SK-N-SH treated with all-trans-retinoic acid at 6 μM for 48 hours (cell line): ENCODE measurements at regions not wholly inside any gene's neighbourhood (a gene's known extent, or its start where the extent isn't known, plus 50 kb on each side); places are given as distances from the start of the nearest gene placed in this dataset.

Experiments
- ATAC-seq: fragments of 200-7000 bp; cut with Tn5 transposase; 3 replicates; pipeline ENCODE4 v1.9.1; 2020; ENCODE audit warnings: mild to moderate bottlenecking, moderate library complexity
- ARNTL ChIP-seq: fragments of 450-650 bp; formaldehyde crosslinking; IDR thresholded peaks from 2 replicates; pipeline ENCODE4 v1.5.0; 2020; ENCODE audit warnings: low read depth, mild to moderate bottlenecking, moderate library complexity, borderline replicate concordance
- BACH2 ChIP-seq: fragments of 250-450 bp; sonication (Bioruptor Pico); IDR thresholded peaks from 2 replicates; pipeline ENCODE4 v1.9.0; 2021; ENCODE audit warnings: mild to moderate bottlenecking, borderline replicate concordance
- ESRRG ChIP-seq: fragments of 250-450 bp; sonication (Bioruptor Pico); IDR thresholded peaks from 2 replicates; pipeline ENCODE4 v1.6.1; 2021; ENCODE audit warnings: mild to moderate bottlenecking
- GLIS3 ChIP-seq: fragments of 250-450 bp; sonication (Bioruptor Pico); IDR thresholded peaks from 2 replicates; pipeline ENCODE4 v1.5.0; 2020; ENCODE audit warnings: mild to moderate bottlenecking, moderate library complexity
- OSR1 ChIP-seq: fragments of 250-450 bp; sonication (Bioruptor Pico); IDR thresholded peaks from 2 replicates; pipeline ENCODE4 v1.8.0; 2022; ENCODE audit warnings: moderate library complexity, mild to moderate bottlenecking, inconsistent platforms
- PATZ1 ChIP-seq: fragments of 250-450 bp; sonication (Bioruptor Pico); IDR thresholded peaks from 2 replicates; pipeline ENCODE4 v1.8.0; 2020; ENCODE audit warnings: mild to moderate bottlenecking, moderate library complexity, borderline replicate concordance
- PPARA ChIP-seq: fragments of 250-450 bp; sonication (Bioruptor Pico); IDR thresholded peaks from 2 replicates; pipeline ENCODE4 v1.5.0; 2020; ENCODE audit warnings: mild to moderate bottlenecking, borderline replicate concordance
- RARB ChIP-seq: fragments of 250-450 bp; sonication (Bioruptor Pico); IDR thresholded peaks from 2 replicates; pipeline ENCODE4 v1.8.0; 2021; ENCODE audit warnings: mild to moderate bottlenecking, moderate library complexity
- SNAI2 ChIP-seq: fragments of 250-450 bp; sonication (Bioruptor Pico); IDR thresholded peaks from 2 replicates; pipeline ENCODE4 v1.5.0; 2020; ENCODE audit warnings: mild to moderate bottlenecking, moderate library complexity
- TCF4 ChIP-seq: fragments of 250-450 bp; sonication (Bioruptor Pico); IDR thresholded peaks from 2 replicates; pipeline ENCODE4 v1.8.0; 2021; ENCODE audit warnings: mild to moderate bottlenecking, moderate library complexity, borderline replicate concordance
- TOX ChIP-seq: fragments of 250-450 bp; sonication (Bioruptor Pico); IDR thresholded peaks from 2 replicates; pipeline ENCODE4 v1.8.0; 2021; ENCODE audit warnings: mild to moderate bottlenecking, moderate library complexity, borderline replicate concordance
- ZC3H10 ChIP-seq: fragments of 250-450 bp; sonication (Bioruptor Pico); IDR thresholded peaks from 2 replicates; pipeline ENCODE4 v1.5.1; 2021; ENCODE audit warnings: mild to moderate bottlenecking, moderate library complexity
- ZFP3 ChIP-seq: fragments of 250-450 bp; sonication (Bioruptor Pico); IDR thresholded peaks from 2 replicates; pipeline ENCODE4 v1.5.0; 2020; ENCODE audit warnings: mild to moderate bottlenecking, moderate library complexity
- ZFP30 ChIP-seq: fragments of 450-650 bp; formaldehyde crosslinking; IDR thresholded peaks from 2 replicates; pipeline ENCODE4 v1.5.0; 2022; ENCODE audit warnings: mild to moderate bottlenecking, moderate library complexity
- ZNF565 ChIP-seq: fragments of 450-650 bp; formaldehyde crosslinking; conservative IDR thresholded peaks from 2 replicates; pipeline ENCODE4 v1.5.0; 2020; ENCODE audit warnings: low read depth, mild to moderate bottlenecking, moderate library complexity
- ZNF70 ChIP-seq: fragments of 450-650 bp; formaldehyde crosslinking; IDR thresholded peaks from 2 replicates; pipeline ENCODE4 v1.5.0; 2020; ENCODE audit warnings: mild to moderate bottlenecking, moderate library complexity
- ZNF8 ChIP-seq: fragments of 450-650 bp; formaldehyde crosslinking; IDR thresholded peaks from 2 replicates; pipeline ENCODE4 v1.5.0; 2020; ENCODE audit warnings: mild to moderate bottlenecking, moderate library complexity
- TF ChIP-seq, protein P1 (sequence below): fragments of 250-450 bp; sonication (Bioruptor Pico); IDR thresholded peaks from 2 replicates; pipeline ENCODE4 v1.8.0; 2021; ENCODE audit warnings: low read depth, mild to moderate bottlenecking, moderate library complexity, borderline replicate concordance
- TF ChIP-seq, protein P2 (sequence below): fragments of 250-450 bp; sonication (Bioruptor Pico); IDR thresholded peaks from 2 replicates; pipeline ENCODE4 v1.5.1; 2020; ENCODE audit warnings: low read depth, mild to moderate bottlenecking, moderate library complexity
- TF ChIP-seq, protein P3 (sequence below): fragments of 250-450 bp; sonication (Bioruptor Pico); IDR thresholded peaks from 2 replicates; pipeline ENCODE4 v1.5.1; 2021; ENCODE audit warnings: mild to moderate bottlenecking, moderate library complexity

DNA sequence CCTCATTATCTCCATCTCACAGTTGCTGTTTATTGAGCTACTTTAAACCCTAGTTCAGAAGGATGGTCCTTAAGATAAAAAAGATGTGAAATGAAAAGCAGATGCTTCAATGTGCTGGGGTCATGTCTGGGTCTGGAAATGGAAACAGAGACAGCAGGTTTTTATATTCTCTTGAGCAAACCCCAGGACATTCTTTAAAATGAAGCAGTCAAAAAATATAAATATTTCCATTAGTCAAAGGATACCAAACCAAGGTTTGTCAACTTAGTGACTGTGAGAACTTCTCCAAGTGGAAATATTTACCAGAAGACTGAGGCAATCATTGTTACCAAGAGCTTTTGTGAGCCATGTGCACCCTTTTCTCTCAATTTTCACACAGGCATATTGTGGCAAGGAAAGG, 102.5 kb upstream of the DIO2 start:
- no peak for TF ChIP-seq TOX (CRISPR knock-in tag)
- TF ChIP-seq ARNTL (CRISPR knock-in tag) = no peak
- TF ChIP-seq, protein P1, sequence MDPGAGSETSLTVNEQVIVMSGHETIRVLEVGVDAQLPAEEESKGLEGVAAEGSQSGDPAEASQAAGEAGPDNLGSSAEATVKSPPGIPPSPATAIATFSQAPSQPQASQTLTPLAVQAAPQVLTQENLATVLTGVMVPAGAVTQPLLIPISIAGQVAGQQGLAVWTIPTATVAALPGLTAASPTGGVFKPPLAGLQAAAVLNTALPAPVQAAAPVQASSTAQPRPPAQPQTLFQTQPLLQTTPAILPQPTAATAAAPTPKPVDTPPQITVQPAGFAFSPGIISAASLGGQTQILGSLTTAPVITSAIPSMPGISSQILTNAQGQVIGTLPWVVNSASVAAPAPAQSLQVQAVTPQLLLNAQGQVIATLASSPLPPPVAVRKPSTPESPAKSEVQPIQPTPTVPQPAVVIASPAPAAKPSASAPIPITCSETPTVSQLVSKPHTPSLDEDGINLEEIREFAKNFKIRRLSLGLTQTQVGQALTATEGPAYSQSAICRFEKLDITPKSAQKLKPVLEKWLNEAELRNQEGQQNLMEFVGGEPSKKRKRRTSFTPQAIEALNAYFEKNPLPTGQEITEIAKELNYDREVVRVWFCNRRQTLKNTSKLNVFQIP (CRISPR knock-in tag) = no peak
- no peak for TF ChIP-seq PATZ1 (CRISPR knock-in tag)
- TF ChIP-seq ZNF8 = no peak
- no peak for TF ChIP-seq ZFP3
- TF ChIP-seq RARB = no peak
- TF ChIP-seq ZNF565 (CRISPR knock-in tag) = no peak
- TF ChIP-seq, protein P2, sequence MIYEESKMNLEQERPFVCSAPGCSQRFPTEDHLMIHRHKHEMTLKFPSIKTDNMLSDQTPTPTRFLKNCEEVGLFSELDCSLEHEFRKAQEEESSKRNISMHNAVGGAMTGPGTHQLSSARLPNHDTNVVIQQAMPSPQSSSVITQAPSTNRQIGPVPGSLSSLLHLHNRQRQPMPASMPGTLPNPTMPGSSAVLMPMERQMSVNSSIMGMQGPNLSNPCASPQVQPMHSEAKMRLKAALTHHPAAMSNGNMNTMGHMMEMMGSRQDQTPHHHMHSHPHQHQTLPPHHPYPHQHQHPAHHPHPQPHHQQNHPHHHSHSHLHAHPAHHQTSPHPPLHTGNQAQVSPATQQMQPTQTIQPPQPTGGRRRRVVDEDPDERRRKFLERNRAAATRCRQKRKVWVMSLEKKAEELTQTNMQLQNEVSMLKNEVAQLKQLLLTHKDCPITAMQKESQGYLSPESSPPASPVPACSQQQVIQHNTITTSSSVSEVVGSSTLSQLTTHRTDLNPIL (CRISPR knock-in tag) = no peak
- TF ChIP-seq TCF4 = no peak
- no peak for TF ChIP-seq OSR1 (CRISPR knock-in tag)
- TF ChIP-seq ZFP30 (CRISPR knock-in tag) = no peak
- TF ChIP-seq BACH2 = no peak
- no peak for TF ChIP-seq ZNF70
- TF ChIP-seq ZC3H10 (CRISPR knock-in tag) = no peak
- ATAC-seq = peak; percentile 30; the same call in 2 of the 3 replicates

DNA sequence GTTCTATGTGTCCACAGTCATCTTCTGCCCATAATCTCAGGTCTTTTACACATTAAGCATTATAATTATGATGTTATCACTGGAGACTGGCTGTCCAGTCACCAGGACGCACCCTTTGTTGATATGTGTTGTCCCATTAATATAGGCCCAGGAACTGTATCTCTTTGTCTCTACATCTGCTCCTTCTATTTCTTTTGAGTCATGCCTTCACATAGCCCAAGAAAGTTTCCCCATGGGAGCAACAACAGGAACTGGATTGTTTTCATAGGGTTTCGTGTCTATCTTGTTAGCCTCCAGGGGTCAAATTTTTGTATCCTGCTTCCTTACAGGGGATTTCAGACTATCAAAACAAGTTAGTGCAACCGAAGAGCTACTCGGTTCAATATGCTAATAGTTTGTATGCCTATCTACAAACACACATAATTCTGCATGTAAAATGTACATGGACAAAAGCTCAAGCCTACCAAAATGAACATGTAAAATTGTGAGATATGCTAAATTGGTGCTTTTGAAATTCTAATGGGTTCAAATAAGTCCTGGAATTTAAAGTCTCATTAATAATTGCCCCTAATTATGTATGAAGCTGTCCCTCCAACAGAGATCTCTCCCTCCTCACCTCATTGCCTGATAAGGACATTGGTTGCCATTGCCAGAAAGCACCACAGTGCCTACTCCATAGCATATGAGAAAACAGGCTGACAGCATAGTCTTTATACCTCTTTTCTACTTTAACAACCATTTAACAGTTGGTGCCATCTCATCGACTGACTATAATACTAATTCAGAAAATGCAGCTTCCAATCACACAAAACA, 99.8 kb upstream of the DIO2 start:
- ATAC-seq = no peak
- TF ChIP-seq, protein P3, sequence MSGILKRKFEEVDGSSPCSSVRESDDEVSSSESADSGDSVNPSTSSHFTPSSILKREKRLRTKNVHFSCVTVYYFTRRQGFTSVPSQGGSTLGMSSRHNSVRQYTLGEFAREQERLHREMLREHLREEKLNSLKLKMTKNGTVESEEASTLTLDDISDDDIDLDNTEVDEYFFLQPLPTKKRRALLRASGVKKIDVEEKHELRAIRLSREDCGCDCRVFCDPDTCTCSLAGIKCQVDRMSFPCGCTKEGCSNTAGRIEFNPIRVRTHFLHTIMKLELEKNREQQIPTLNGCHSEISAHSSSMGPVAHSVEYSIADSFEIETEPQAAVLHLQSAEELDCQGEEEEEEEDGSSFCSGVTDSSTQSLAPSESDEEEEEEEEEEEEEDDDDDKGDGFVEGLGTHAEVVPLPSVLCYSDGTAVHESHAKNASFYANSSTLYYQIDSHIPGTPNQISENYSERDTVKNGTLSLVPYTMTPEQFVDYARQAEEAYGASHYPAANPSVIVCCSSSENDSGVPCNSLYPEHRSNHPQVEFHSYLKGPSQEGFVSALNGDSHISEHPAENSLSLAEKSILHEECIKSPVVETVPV (CRISPR knock-in tag) = no peak
- TF ChIP-seq PPARA (no peak), ZFP3 (no peak), ZFP30 (CRISPR knock-in tag) (no peak), TOX (CRISPR knock-in tag) (no peak), TCF4 (no peak), ZNF8 (no peak), SNAI2 (CRISPR knock-in tag) (no peak), OSR1 (CRISPR knock-in tag) (no peak), ZNF565 (CRISPR knock-in tag) (no peak), GLIS3 (CRISPR knock-in tag) (no peak), ZNF70 (no peak), ZC3H10 (CRISPR knock-in tag) (no peak), ARNTL (CRISPR knock-in tag) (no peak), RARB (no peak), ESRRG (CRISPR knock-in tag) (no peak)
- TF ChIP-seq, protein P1 (CRISPR knock-in tag) = no peak

- ATAC-seq = no peak
- TF ChIP-seq ZFP30 (CRISPR knock-in tag) = no peak
These were observed 92.9 kb upstream of the DIO2 start for GRCh38 chr14:80304125-80304766.
